GM19463 (cell line): ENCODE measurements at regions not wholly inside any gene's neighbourhood (a gene's known extent, or its start where the extent isn't known, plus 50 kb on each side); places are given as distances from the start of the nearest gene placed in this dataset.

Experiments
- ATAC-seq: cut with Tn5 transposase; IDR thresholded peaks from one replicate; pipeline ENCODE4 v1.9.1; 2021; ENCODE audit warnings: mild to moderate bottlenecking, moderate library complexity; ENCODE audit not compliant: unreplicated experiment

DNA sequence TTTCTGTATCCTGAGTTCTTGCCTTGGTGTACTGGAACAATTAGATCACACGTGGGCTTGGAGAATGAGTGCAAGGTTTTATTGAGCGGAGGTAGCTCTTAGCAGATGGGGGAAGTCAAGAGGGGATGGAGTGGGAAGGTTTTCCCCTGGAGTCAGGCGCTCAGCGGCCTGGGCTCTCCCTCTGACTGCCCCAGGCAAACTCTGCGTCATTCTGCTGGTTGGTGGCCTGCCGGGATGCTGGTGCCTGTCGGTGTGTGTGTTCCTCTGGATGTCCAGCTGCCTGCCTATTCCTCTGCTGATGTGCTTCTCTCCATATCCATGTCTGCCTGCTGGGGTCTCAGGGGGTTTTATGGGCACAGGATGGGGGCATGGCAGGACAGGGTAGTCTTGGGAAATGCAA, 111.0 kb downstream of the TRIB2 start:
- no peak for ATAC-seq

DNA sequence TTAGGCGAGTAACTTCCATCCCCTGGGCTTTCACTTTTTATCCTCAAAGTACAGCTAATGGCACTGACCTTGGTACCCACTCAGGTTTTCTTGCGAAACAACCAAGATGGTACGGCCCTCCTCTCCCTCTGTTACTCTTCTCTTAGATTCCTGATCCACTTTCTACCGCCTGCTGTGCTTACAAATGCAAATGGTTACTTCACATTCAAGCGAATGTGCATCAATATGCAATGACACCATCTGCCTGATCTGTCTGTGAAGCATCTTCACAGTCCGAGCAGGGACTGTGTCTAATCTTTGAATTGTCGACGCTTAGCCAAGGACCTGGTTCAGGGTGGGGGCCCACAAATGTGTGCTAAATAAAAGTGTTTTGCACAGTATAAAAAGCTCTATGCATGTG, 112.2 kb downstream of the TRIB2 start:
- ATAC-seq, result no peak

DNA sequence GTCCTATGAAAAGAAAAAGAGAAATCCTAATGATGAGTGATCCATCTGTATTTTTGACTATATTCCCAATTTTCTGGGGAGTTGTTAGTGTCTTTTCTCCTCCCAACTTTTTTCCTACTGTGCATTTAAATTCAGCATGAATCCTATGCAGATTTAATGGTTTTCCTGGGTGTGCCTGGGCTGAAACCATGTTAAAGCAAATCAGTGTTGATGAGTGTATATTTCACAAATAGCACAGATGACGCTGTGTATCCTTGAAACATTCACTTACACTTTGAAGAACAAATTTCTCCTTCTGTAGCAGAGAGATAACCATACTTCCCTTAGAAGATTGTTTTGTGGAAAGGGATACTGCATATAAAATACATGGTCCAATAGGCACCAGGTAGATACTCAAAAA, 114.3 kb downstream of the TRIB2 start:
- no peak for ATAC-seq

DNA sequence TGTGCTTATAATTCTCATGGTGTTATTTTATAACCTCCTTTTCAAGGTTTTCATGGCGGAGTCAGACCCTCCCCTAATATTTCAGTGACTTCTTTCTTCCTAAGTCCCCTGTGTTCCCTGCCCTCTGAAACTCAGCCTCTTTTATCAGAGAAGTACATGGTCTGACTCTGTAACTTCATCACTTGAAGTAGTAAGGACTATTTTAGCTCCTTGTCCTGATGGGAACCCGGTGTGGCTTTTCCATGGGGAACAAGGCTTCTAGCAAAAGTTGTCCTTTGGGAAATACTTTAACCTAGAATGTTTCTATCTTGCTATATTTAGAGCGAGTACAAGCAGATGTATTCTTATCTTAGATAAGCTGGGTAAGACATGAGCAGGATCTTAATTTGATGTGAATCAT, 117.5 kb downstream of the TRIB2 start:
- no peak for ATAC-seq

DNA sequence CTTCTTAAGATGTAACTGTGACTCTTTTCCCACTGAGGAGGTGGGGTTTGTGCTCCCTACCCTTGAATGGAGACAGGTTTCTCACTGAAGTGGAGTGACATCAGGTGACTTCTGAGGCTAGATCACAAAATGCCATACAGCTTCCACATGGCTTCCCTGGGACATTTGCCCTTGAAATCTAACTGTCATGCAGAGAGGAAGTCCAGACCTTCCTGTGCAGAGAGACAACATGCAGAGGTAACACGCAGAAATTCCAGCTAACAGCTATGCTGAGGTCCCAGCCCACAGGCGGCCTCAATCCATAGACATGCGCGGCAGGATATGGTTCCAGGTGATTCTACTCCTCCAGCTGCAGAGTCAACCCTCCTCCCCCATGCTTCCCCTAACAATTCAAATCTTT, 119.0 kb downstream of the TRIB2 start:
- no peak for ATAC-seq

DNA sequence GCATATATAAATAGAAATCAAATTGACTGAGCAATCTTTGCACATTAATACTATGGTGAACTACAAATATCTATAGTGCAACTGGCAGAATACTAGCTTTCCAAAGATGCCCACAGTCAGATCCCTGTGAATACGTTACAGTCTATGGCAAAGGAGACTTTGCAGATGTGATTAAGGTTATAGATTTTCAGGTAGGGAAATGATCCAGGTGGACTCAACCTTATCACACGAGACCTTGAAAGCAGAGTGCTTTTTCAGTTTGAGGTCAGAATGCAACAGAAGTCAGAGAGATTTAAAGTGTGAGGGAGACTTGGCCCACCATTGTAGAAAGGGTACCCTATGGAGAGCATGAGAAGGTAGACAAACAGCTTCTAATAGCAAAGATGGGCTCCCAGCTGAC, 122.6 kb downstream of the TRIB2 start:
- no peak for ATAC-seq

DNA sequence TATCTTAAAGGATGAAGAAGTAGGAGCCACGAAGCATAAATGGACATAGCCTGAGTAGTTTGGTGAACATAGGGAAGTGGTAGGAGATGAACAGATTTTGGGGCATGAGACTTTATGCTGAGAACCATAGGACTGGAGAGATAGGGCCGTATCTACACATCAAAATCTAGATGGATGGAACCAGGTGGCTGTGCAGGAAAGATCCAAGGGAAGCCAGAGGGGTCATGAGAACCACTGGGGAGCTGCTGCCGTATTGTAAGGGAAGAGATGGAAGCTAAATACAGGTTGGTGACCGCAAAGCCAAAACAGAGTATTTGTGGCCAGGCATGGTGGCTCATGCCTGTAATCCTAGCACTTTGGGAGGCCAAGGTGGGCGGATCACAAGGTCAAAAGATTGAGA, 124.3 kb downstream of the TRIB2 start:
- no peak for ATAC-seq

DNA sequence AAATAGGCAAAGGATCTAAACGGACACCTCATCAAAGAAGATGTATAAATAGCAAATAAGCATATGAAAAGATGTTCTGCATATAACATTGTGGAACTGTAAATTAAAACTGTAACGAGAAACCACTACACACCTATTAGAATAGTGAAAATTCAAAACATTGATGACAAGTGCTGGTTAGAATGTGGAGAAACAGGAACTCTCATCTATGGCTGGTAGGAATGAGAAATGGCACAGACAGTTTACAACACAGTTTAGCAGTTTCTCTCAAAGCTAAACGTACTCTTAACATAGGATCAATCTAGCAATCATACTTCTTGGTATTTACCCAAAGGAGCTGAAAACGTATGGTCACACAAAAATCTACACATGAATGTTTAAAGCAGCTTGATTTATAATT, 126.2 kb downstream of the TRIB2 start:
- ATAC-seq, result no peak

DNA sequence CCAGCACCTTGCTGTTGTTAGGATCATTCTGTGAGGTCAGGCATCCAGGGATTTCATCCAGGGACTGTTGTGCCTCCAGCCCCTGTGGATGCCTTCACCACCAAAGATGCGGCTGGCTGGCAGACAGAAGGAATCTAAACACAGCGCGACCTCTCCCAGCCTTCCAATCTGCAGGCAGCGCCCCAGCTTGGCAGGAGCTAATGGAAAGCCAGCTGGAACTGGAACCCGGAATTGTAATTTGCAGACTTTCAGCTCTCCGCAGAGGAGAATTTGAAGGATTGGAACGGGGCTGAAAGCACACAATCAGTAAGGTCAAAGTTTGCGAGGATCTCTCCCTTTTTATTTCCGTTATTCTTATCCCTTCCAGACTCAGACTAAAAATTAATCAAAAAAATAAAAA, 127.8 kb downstream of the TRIB2 start:
- ATAC-seq, result no peak

DNA sequence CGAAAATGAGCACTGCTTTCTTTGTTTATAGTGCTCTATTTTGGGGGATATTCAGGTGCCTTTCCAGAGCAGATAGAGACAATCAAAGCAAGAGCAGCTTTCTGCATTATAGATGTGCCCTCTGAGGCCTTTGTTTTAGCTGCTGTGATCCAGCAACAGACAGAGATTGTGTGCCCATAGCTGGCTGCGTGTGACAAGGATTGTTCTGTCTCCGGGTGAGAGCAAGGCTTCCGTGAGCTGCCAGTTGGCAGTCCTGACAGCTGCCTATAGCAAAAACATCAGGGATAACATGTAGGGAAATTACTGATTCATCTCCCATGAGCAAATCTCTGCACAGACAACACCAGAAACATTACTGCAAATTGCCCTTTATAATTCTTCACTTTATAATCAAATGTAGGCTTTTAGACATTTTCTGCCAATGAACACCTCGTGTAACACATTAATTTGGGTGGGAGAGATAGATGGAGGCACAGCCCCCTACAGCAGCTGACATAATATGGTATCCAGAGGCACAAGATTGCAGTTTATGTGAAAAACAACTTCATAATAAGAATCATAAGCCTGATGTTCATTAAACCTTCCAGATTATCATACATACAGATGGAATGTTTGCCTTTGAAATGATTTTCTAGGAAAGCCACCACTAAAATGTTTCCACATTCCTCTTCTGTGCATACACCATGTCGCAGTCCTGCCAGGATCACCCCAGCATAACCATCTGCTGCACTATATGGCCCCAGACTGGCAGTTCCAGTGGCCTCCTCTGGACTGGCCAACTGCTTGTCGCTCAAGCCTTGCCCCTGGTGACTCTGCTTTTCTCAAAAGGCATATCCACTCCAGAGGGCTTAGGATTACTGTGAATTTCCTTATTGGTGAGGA, 131.2 kb downstream of the TRIB2 start:
- no peak for ATAC-seq

DNA sequence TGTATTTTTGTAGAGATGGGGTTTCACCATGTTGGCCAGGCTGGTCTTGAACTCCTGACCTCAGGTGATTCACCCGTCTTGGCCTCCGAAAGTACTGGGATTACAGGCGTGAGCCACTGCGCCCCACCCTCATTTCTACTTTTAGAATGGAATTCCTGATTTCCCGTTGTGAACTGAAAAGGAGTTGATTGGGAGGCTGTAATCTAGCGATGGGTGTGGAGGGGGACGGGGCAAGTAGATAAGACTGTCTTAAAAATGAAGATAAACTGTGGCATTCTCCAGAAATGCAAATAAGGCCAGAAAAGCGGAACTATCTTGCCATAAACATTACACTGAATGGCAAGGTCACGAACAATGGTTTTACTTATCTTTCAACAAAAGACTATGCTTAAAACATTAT, 135.4 kb downstream of the TRIB2 start:
- ATAC-seq, result no peak

DNA sequence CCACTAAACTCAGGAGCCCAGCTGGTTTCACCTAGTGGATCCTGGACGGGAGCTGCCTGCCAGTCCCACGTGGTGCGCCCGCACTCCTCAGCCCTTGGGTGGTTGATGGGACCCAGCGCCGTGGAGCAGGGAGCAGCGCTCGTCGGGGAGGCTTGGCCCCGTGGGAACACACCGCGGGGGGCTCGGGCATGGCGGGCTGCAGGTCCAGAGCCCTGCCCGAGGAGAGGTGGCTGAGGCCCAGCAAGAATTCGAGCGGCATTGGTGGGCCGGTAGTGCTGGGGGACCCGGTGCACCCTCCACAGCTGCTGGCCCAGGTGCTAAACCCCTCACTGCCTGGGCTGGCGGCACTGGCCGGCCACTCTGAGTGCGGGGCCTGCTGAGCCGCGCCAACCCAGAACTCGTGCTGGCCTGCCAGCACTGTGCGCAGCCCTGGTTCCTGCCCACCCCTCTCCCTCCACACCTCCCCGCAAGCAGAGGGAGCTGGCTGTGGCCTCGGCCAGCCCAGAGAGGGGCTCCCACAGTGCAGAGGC, 137.3 kb downstream of the TRIB2 start:
- ATAC-seq, result no peak

DNA sequence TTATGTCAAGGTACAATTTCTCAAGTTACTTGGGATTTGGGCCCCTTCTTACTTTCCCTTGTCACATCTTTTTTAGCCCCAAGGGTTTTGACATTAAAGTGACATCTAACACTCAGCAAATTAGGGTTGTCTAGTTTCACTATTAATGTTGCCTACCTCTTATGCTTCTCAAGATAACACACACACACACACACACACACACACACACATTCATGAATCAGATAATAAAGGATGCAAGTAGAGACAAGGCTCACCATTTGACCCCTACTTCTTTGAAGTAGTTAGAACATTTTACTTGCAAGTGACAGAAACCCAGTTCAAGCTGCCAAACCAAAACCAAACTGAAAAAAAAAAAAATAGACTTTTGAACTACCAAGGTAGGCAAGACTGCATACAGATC, 138.8 kb downstream of the TRIB2 start:
- ATAC-seq, result no peak

DNA sequence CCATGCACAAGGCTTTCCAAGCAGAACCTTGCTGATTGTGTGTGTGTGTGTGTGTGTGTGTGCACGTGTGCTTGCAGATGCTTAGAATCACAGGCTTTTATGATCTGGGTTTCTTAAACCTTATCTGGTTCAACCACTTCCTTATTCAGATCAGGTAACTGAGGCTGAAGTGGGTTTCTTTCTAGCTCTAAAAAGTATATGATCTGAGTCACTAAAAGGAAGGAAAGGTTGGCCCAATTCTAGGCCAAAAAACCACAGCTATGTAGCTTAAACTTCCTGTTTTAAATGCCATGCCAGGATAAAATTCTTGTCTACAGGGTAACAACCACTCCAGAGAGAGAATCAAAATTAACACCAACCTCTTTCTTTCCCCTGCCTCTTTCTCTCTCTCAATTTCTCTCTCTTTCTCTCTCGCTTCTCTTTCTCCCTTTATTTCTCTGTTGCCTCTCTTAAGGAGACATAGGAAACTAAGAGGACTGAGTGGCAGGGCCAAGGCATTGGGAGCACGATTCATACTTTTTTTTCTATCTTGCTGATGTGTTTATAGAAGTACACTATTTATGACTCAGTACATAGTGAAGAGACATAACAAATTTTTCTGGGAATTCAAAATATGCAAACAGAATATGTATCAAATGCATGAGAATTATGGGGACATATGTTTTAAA, 140.3 kb downstream of the TRIB2 start:
- no peak for ATAC-seq

DNA sequence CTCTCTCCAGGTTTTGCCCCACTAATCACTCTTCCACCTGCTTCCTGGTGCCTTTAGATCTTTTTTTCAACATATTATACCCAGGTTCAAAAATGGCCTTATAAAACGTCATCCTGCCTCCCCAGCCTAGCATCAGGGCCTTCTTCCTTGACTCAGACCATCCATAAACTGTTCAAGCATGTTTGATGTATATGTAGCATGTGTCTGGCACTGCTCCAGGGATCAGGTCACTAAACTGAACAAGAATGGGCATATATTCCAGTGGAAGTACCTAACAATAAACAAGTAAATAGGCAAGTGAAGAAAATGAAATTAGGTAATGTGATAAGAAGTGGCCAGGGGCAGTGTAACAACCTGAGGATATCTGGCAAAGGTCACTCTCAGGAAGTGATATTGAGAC, 141.2 kb downstream of the TRIB2 start:
- no peak for ATAC-seq

DNA sequence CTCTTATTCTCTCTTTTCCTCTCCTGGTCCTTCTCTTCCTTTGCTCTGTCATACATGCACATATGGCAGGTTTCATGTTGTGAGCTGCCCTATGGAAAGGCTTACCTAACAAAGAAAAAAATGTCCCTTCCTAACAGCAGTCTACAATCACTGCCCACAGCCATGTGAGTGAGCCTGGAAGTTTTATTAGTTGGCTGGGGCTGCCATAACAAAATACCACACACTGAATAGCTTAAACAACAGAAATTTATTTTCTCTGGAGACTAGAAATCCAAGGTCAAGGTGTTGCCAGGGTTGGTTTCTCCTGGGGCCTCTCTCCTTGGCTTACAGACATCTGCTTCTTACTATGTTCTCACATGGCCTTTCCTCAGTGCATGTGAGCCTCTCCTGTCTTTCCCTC, 142.1 kb downstream of the TRIB2 start:
- ATAC-seq, result no peak

DNA sequence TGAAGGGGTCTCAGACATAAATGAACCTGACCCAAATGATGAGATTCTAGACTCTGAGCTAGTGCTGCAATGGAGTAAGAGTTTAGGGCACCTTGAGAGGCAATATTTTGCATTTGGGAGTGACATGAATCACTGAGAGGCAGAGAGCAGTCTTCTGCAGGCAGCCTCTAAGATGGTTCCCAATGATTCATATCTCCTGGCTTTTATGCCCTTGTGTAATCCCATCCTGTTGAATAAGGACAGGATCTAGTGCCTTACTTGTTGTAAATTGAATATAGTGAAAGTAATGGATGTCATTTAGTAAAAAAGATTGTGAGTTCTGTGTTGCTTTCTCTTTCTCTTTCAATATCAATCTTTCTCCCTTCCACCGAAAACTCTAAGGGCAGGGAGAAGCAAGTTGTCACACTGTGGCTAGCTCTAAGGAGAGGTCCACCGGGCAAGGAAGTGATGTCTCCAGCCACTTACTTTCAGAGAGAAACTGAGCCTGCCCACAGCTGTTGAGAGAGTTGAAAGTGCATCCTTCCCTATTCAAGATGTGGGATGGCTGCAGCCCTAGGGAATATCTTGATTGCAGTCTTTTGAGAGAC, 144.7 kb downstream of the TRIB2 start:
- no peak for ATAC-seq

DNA sequence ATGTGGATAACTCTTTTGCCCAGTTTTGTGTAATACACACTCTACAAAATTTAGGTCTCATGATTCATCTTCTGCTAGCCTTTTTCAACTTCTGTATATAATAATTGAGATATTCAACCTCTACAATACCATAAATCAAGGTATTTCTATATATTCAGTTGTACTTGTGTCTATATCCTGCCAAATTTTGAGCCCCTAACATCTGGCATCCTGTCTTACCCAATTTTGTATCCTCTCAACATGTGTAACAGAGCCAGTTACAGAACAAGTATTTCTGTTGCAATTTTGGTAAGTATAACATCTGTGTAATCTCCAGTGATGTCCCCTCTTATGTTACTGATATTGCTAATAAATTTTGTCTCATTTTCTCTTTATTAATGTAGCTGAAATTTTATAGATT, 145.8 kb downstream of the TRIB2 start:
- no peak for ATAC-seq

DNA sequence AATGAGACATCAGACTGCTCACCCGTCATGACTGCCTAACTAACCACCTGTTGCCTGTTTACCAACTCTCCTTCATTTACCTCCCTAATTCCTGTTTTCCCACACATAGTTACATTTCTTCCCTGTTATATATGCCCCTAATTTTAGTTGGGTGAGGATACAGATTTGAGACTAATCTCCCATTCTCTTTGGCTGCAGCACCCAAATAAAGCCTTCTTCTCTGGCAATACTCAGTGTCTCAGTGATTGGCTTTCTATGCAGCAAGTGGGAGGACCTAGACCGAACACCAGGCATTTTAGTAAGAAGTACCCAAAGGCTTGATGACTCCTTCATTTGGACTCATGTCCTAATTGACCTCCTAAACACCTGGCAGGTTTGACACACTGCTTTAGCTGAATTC, 147.2 kb downstream of the TRIB2 start:
- no peak for ATAC-seq

DNA sequence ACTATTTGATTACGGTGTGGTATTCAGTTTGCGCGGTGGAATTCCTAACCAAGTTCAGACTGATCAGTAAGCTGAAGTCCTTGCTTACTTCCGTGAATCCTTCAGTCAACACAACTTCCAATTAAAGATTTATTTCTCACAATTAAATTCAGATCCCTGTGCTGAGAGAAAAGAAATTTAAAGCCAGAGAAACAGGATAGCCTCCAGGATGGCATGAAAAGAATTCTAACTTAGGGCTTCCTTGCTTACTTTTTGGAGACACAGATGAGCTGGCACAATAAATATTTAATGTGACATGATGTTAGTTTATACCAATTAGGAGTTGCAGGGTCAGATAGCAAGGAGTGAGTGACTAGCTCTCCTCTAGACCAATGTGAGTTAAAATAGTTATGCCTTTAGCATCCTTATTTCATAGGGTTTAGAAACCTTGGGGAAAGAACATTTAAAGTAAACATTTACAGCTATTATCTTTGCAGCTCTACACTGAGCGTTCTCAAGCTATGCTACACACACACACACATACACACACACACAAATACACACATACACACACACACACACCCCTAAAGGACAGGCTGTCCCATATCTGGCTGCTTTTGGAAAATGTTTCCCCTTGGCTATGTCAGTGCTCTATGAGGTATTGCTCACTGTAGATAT, 151.0 kb downstream of the TRIB2 start:
- no peak for ATAC-seq

DNA sequence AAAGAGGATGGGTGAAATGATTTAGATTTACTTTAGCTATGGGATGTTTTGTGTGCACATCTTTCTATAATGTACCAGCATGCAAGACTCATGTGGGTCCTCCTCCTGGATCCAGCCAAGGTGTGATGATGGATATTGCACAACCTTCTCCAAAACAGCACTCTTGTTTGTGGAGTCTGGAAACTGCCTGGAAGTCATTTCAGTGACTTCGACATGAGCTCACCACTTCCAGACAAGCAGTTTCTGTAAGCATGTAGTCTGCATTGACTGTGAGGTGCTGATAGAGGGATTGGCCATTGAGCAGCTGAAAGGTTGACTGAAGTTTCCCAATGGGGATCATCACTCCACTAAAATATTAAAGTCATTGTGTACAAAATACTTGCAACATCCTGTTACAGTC, 154.0 kb downstream of the TRIB2 start:
- no peak for ATAC-seq
